SK-N-MC (cell line): ENCODE measurements at regions not wholly inside any gene's neighbourhood (a gene's known extent, or its start where the extent isn't known, plus 50 kb on each side); places are given as distances from the start of the nearest gene placed in this dataset.

Source experiments
- EZH2 ChIP-seq: fragments of 200-600 bp; sonication (generic); IDR thresholded peaks from one replicate; pipeline ENCODE4 v1.6.1; 2017; ENCODE audit warnings: antibody characterized with exemption
- POLR2AphosphoS5 ChIP-seq: IDR thresholded peaks from 2 replicates; pipeline ENCODE4 v1.6.1; 2012; ENCODE audit warnings: mild to moderate bottlenecking, low read depth, low read length, borderline replicate concordance

- TF ChIP-seq EZH2 (no peak), POLR2AphosphoS5 (no peak)
These were observed 442.7 kb downstream of the MIAT start for GRCh38 chr22:27099946-27100722.
